Transverse colon (tissue), 4 donors: ENCODE measurements at regions not wholly inside any gene's neighbourhood (a gene's known extent, or its start where the extent isn't known, plus 50 kb on each side); places are given as distances from the start of the nearest gene placed in this dataset.

Experiments used
- POLR2AphosphoS5 ChIP-seq, 3 donors: sonication (generic); formaldehyde crosslinking; IDR thresholded peaks; one replicate each; pipeline ENCODE4 v1.6.1; 2016; ENCODE audit warnings: antibody characterized with exemption in 3 of 3
- TF ChIP-seq, protein P1 (sequence below), 5 experiments: fragments of 200-600 bp in 3 of 5; fragments of 450-650 bp in 2 of 5; sonication (generic) in 3 of 5; IDR thresholded peaks; 1 replicate in 2 of 5; 2 replicates in 3 of 5; pipeline ENCODE4 v1.5.1; 2016 to 2017; ENCODE audit warnings: antibody characterized with exemption in 5 of 5, inconsistent platforms in 3 of 5, mild to moderate bottlenecking in 2 of 5, moderate library complexity in 1 of 5

DNA sequence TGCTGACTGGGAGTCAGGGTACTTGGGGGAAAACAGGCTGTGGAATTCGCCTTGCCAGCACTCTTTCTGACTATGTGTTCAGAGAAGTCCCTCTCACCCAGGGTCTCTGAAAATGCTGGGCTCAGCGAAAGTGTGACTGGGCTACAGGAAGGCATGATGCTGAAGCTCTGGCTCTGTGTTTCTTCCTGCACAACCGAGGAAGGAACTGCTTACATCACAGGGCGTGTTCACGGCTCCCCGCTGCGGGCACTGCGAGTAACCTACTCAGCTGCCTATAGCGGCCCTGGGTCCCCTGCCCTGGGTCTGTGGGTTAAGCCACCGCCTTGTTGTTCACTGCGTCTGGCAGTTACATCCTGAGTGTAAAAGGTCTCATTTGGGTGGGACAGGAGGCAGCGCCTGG lies 222.4 kb upstream of the IRX4 start:
- no peak for TF ChIP-seq POLR2AphosphoS5 (IDR thresholded peaks at IDR 0.05)
- TF ChIP-seq, protein P1, sequence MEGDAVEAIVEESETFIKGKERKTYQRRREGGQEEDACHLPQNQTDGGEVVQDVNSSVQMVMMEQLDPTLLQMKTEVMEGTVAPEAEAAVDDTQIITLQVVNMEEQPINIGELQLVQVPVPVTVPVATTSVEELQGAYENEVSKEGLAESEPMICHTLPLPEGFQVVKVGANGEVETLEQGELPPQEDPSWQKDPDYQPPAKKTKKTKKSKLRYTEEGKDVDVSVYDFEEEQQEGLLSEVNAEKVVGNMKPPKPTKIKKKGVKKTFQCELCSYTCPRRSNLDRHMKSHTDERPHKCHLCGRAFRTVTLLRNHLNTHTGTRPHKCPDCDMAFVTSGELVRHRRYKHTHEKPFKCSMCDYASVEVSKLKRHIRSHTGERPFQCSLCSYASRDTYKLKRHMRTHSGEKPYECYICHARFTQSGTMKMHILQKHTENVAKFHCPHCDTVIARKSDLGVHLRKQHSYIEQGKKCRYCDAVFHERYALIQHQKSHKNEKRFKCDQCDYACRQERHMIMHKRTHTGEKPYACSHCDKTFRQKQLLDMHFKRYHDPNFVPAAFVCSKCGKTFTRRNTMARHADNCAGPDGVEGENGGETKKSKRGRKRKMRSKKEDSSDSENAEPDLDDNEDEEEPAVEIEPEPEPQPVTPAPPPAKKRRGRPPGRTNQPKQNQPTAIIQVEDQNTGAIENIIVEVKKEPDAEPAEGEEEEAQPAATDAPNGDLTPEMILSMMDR (IDR thresholded peaks at IDR 0.05), result no peak
